Stimulated activated CD4-positive, alpha-beta T cell treated with anti-CD3 and anti-CD28 coated beads, Interleukin-2, amount 100 ng/mL, for 48 hours (primary cell): ENCODE measurements at regions not wholly inside any gene's neighbourhood (a gene's known extent, or its start where the extent isn't known, plus 50 kb on each side); places are given as distances from the start of the nearest gene placed in this dataset.
A peak's percentile ranks its signal among the peaks of the same experiment; 100 is the strongest.
"Not testable (repeated sequence)": the region's sequence is repeated elsewhere in the genome, so short reads cannot be mapped to it uniquely, and the experiment has no call there.

Experiments
- DNase-seq, 2 donors: peaks; one replicate each; pipeline ENCODE4 v3.0.0-alpha.2; 2020

DNA sequence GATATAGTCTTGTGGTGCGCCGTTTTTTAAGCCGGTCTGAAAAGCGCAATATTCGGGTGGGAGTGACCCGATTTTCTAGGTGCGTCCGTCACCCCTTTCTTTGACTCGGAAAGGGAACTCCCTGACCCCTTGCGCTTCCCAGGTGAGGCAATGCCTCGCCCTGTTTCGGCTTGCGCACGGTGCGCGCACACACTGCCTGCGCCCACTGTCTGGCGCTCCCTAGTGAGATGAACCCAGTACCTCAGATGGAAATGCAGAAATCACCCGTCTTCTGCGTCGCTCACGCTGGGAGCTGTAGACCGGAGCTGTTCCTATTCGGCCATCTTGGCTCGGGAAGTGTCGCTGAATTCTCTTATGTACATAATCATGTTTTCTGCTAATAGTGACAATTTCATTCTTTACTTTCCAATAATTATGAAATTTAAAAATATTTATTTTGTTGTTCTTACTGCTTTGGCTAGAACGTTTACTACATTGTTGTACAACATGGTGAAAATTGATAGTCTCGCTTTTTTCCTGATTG lies 61.2 kb upstream of the MINDY3 start:
- DNase-seq = not testable (repeated sequence)

DNA sequence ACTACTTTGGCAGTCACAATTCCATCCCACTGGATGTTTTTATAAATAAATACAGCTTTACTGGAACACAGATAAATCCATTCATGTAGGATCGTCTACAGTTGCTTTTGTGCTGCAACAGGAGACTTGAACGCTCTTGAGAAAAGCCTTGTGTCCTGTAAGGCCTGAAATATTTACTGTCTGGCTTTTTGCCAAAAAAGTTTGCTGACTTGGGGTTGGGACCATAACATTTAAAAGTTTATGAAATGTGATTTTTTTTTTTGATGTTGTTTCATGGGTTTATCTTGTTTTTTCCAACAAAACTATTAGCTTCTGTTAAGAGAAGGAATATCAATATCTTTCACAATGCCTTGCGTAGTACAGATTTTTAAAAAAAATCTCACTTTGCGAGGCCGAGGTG lies 71.1 kb upstream of the MINDY3 start:
- no peak for DNase-seq

DNA sequence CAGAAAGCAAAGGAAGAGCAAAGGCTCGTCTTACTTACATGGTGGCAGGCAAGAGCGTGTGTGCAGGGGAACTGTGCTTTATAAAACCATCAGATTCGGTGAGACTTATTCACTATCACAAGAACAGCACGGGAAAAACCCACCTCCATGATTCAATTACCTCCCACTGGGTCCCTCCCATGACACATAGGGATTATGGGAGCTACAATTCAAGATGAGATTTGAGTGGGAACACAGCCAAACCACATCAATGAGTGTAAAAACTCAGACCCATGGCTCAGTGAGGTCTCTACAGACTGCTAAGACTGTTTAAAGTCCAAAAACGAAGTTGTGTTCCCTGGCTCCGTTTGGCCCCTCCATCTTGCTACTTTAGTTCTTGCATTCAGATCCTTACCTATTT lies 79.2 kb upstream of the MINDY3 start:
- not testable (repeated sequence) for DNase-seq

DNA sequence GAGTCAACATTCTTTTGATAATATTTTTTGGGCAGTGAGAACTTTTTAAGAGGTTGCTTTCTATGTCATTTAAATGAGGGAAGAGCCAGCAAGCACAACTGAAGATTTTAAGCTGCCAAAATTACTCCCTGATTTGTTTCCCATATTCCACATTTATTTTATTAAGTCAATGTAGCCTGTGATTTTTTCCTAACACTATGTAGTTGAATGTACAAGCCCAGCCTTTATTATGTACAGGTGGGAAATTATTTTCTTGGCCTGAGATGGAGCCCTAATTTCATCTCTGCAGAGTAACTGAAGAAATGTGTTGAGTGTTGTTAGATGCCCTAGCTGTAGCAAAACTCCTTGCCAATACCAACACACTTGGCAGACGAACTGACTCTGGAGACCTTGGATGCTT lies 83.1 kb upstream of the MINDY3 start:
- no peak for DNase-seq

DNA sequence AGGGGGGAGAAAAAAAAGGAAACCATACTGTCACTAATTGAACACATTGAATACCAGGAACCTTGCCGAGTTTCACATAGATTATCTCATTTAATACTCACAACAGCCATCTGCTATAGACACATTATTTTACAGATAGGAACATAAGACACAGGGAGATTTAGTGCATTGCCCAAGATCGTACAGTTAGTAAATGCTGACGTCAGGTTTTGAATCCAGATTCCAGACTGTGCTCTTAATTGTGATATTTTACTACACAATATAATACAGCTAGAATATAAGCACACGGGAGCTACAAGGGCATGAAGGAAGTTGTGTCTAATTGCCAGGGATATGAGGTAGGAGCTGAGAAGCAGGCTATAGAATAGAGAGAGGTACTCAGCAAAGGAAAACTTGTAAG lies 93.9 kb upstream of the MINDY3 start:
- no peak for DNase-seq

DNA sequence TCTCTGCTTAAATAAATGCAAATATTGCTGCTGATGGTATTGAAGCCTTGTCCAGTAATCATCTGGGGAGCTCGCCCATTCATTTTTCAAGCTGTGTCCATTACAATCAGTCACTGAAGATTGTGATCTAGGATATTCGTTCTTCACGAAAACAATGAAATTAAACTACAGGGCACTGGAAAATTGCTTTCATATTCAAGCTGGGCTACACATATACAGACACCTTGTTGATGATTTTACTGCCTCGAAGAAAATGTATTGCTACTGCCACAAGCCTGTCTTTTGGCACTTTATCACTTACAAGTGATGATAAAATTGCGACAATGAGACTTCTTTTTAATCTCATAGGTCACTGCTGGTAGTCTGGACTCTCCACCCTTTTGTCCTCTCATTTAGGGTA lies 100.0 kb upstream of the MINDY3 start:
- no peak for DNase-seq

DNA sequence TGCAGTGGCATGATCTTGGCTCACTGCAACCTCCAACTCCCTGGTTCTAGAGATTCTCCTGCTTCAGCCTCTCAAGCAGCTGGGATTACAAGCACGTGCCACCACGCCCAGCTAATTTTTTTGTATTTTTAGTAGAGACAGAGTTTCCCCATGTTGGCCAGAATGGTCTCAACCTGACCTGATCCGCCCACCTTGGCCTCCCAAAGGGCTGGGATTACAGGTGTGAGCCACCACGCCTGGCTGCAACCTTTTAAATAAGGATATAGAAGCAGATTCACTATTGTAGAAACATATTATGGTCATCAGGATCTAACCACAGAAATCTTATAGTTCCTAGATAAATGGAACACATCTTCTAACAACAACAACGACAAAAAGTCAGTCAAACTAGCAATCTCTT lies 112.4 kb upstream of the MINDY3 start:
- DNase-seq = not testable (repeated sequence)

DNA sequence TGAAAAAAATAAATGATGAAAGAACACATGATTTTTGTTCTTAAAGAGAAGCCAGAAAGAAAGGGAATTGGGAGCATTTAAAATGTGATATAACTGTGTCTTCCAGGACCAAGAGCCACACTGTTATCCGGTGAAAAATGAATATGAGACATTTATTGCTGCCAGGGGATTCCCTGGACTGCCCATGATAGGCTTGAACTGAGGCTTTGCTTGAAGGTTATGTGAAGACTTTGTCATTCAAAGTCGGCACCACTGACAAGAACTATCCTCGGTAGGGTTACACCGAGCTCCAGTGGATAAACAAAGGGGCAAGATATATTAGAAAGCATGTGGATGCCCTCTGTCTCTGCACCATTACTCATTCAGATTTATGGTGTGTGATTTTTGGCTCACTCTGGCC lies 125.4 kb upstream of the MINDY3 start:
- no peak for DNase-seq

DNA sequence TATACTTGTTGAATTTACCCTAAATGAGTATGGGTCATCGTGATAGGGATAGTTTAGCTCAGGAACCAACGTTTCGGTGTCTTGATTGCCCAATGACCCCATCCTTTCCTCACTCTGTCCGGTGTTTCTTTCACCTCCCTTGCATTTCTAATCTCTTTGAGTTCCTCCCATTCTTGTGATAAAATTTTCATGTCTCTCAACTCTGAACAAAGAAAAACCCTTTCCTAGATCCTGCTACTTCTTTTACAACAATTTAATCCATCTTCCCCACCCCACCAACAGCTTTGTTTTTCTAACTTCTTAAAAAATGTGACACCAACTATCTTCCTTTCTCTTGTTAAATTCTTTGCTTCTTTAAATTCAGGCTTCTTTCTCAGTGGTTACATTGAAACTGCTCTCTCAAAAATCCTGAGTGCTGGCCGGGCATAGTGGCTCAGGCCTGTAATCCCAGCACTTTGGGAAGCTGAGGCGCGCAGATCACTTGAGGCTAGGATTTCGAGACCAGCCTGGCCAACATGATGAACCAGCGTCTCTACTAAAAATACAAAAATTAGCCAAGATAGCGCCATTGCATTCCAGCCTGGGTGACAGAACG lies 130.3 kb upstream of the MINDY3 start:
- no peak for DNase-seq

DNA sequence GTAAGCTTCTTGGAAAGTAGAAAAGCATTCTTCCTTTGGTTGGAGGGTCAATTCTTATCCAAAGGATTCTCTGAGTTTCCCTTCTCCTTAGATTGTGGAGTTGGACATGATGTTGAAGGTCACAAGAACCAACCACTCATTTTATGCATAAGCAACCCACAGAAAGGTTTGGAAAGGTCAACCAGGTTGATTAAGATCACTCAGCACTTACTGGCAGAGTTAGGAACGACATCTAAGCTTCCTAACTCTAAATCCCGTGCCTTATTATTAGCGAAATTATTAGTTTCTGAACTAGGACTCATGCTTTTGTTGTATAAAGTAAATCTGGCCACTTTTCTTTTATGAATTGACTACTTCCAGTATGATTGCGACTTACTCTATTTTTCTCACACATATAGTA lies 137.0 kb upstream of the MINDY3 start:
- DNase-seq = no peak

DNA sequence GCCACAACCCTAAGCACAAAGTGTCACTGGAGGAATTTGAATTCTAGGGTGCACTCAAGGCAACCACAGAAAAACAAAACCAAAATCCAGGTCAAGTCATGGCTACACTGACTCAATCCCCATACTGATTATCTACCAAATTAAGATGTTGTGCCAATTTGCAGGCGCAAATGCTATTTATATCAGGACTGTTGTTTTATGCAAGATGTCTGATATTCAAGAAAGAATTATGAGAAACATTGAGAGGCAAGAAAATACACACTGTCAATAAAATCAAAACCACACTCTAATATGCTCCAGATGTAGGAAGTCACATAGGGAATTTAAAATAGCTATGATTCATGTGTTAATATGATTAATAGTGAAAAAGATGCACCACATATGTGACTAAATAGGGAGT lies 141.3 kb upstream of the MINDY3 start:
- no peak for DNase-seq

DNA sequence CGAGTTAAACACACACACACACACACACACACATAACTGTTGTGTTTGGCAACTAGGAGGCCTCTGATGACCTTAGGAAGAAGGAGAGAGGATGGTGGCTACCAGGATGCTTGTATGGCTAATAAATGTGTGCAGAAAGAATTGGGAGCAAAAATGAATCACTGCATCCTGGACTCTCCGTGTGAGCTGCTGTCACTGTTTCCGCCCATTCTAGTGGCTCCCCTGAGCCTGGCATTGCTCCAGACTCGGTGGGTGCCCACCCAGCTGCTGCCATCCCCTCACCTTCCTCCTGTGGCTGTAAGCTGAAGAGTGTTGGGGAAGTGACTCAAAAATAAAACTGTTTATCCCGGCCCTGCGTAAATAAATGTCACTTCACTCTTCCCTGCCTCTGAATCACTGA lies 149.5 kb upstream of the MINDY3 start:
- no peak for DNase-seq

DNA sequence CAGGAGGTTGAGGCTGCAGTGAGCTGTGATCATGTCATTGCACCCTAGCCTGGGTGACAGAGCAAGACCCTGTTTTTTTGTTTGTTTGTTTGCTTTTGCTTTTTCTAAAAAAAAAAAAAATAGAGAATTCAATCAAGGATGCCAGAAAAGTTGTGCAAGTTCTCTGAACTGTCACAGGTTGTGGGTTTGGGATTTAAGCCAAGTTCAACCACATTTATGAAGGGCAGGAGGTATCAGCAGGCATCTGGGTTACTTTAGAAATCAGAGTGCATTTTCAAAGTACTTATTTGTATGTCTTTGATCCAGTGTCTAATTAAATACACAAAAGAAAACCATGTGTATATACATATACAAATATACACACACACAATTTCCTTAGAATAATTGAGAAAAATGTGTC lies 151.2 kb upstream of the MINDY3 start:
- DNase-seq = no peak

DNA sequence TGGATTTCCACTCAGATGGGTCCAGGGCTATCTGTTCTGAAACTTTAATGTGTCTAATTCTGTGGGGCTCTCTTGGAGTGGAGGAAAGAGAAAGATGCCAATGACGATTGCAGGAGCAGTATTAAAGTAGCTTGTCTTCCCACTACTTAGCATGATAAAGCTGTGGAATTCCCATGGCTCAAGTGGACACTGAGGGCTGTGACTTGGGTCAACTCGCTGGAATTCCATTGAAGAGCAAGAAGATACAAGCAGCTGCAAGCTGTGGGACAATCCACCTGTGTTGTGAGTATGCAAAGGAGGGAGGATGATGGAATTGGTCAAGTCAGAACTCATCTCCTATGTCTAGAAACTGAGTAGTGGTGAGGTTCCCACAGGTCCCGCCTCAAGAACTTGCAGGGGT lies 154.2 kb upstream of the MINDY3 start:
- DNase-seq = no peak

DNA sequence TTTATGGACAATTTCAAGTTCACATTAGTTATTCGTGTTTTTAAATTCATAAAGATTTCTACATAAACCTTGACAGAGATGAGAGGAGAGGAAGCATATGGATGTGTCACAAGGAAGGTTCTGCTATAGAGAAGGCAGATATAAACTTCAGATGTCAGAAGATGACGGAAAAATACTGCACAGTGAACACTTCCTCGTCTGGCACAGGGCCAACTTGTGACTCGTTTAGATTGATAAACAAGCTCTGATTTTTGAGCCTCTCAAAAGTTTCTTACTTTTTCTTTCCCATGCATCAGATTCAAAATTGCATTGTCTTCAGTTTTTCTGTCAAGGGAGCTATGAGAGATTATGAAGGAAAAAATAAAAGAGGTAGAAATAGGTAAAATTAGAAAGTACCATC lies 156.4 kb upstream of the MINDY3 start:
- DNase-seq = no peak

DNA sequence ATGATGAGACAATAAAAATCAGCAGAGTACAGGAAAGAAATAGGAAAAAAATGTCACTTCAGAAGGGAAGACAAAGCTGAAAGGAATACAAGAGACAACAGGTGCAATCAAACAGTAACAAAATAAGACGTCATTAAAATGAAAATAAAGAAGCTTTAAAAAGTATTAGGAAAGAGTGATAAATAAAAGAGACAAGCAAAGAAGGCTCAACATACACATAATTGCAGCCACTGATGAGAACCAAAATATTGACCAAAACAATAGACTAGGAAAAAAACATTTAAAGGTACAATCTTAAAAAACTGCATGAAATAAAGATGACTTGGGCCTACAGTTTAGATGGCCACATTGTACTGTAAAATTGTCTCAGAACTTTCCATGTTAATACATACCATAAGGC lies 160.5 kb upstream of the MINDY3 start:
- DNase-seq = no peak

DNA sequence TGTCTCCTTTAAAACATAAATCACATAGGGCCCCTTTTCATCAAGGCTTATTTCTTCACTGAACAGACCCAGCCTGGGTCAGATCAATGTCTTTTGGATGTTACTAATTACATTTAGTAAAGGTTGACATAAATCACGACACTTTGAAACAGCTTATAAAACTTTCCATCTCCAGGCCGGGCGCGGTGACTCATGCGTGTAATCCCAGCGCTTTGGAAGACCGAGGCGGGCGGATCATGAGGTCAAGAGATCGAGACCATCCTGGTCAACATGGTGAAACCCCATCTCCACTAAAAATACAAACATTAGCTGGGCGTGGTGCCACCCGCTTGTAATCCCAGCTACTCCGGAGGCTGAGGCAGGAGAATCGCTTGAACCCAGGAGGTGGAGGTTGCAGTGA lies 166.5 kb upstream of the MINDY3 start:
- DNase-seq = not testable (repeated sequence)

DNA sequence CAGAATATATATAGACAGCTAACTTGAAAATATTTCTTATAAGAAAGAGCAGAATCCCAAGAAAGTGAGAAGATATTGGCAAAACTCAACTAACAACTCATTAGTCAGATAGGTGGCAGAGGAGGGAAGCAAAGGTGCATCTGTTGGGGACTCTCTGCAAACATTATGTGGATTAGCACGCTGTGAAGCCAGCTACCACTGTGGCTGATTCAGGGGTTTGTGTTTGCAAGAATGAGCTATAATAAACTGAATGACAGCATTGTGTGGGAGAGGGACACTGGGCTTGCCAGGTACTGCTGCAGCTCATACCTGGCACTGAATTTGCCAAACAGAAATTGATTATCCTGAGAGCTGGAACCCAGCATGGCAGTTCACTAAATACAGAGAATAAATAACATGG lies 170.3 kb upstream of the MINDY3 start:
- no peak for DNase-seq

DNA sequence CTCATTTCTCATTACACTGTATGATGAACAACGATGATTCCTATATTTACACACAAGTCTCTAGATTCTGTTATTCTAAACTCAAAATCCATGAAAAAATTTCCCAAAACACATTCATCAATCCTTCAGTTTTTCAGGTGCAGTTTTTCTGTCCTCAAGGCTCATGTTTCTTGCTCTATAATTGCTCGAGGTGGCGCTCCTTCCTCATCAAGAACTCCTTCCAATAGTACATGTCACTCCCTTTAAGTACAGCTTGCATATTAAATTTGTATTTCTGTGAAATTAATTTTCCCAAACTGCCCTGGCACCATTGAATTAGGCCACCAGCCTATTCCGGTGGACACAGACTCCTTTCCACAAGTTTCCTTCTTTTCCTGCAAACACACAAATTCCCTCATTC lies 188.7 kb upstream of the MINDY3 start:
- DNase-seq = no peak

DNA sequence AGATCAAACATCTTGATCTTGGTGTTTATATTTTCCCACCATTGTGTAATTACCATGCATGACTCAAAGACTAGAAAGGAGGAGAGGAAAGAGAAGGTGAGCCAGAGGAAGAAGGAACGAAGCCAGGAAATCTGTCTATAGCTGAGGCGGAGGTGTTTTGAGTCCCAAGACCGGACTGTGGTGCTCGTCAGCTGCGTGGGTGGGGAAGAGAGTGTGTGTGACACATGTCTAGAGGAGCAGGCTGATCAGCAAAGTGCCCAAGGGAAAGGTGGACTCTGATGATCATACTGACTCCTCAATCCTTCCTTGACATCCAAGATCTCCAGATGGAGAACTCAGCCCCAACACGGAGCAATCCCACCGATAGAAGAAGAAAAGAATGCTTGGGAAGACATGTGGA lies 189.5 kb upstream of the MINDY3 start:
- DNase-seq = no peak

DNA sequence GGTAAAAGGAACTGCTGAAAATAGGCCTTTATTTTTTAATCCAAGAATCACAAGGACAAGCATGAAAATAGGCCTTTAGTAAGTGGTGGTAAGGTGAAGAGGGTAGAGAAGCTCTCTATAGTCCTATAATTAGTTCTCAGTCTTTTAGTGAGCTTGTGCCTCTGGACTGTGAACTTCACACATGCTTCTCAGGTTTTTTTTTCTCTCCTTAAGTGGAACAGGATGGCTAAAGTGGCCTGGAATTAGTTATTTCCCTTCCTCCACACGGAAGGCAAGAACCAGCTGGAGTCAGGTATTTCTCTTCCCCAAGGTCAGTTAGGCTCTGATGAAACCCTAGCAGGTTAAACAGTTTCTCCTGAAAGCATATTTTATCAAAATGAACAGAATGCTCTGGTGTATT lies 203.0 kb upstream of the MINDY3 start:
- DNase-seq = no peak

DNA sequence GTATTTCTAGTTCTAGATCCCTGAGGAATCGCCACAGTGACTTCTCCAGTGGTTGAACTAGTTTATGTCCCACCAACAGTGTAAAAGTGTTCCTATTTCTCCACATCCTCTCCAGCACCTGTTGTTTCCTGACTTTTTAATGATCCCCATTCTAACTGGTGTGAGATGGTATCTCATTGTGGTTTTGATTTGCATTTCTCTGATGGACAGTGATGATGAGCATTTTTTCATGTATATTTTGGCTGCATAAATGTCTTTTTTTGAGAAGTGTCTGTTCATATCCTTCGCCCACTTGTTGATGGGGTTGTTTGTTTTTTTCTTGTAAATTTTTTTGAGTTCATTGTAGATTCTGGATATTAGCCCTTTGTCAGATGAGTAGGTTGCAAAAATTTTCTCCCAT lies 223.2 kb upstream of the MINDY3 start:
- DNase-seq = not testable (repeated sequence)

DNA sequence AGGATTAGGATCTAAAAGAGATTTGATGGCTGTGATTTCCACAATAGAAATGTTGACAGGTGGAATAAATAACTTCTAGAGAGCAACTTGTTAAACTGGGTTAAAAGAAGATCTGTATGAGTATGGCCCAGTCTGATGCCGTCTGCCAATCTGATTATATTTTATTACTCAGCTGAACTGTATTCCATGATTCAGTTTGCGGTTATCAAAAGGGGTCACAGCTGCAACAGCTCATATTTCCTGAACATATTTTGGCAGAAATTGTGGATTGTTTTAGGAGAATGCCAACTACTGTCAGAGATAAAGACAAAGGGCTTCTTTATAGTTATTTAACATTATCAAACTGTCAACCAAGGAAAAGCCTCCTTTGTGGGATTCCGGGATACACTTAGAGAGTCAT lies 244.8 kb upstream of the MINDY3 start:
- no peak for DNase-seq

DNA sequence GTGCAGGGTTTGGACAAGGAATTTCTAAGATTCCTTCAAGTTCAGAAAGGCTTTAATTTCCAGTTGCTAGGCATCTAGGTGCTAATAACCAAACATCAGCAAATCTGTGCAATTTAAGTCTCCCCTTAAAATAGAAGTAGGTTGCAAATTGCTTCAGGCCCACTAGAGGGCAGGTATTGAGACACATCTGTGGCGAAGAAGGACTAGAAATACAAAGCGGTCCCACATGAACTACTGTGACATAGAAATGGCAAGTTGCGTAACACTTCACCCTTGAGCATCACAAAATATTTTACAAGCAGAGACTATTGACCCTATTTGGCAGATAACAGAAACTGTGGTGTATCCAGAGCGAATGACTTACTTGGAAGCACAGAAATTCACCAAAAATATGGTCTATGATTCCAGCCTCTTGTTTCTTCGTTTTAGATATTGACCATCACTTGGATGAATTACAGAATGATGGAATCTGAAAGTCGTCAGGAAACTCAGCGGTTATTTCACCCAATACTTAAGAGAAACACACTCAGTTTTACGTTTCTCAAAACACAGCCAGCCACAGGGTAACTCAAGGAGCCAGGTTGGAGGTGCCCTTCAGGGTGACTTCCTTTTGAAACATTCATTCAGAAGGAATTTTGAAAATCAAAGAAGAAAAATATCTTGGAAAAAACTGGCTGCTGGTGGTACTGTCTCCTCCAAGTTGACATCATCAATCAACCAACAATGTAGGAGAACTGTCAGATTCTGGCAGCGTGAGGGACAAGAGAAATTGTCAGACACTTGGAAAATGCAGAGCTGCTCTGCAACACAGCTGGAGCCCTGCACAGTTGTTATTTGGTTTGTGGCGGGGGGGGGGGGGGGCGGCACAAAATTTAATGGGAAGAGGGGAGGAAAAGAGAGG lies 256.3 kb upstream of the MINDY3 start:
- DNase-seq = peak in 1 of 2 donors; percentile 0

DNA sequence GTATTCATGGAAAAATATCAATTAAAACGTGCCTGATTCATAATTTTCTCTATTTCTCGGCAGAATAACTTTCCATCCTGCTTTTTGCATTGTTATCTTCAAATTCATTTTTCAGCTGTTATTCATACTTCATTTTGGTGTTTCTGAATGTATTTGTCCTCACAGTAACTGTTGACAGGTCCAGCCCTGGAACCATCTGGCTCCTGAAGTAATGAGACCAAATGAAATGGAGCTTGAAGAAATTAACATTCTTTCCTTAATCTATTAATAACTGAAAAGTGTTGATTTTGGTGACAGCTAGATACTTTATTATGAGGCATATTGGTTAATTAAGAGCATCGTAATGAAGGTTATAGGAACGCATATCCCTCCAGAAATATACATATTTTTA lies 257.0 kb upstream of the MINDY3 start:
- DNase-seq = no peak
